ENCODE measurements at regions not wholly inside any gene's neighbourhood (a gene's known extent, or its start where the extent isn't known, plus 50 kb on each side); places are given as distances from the start of the nearest gene placed in this dataset.

GRCh38 chr3:165346503-165346902 is 150.3 kb upstream of the SLITRK3 start:
- TF ChIP-seq, protein P1, sequence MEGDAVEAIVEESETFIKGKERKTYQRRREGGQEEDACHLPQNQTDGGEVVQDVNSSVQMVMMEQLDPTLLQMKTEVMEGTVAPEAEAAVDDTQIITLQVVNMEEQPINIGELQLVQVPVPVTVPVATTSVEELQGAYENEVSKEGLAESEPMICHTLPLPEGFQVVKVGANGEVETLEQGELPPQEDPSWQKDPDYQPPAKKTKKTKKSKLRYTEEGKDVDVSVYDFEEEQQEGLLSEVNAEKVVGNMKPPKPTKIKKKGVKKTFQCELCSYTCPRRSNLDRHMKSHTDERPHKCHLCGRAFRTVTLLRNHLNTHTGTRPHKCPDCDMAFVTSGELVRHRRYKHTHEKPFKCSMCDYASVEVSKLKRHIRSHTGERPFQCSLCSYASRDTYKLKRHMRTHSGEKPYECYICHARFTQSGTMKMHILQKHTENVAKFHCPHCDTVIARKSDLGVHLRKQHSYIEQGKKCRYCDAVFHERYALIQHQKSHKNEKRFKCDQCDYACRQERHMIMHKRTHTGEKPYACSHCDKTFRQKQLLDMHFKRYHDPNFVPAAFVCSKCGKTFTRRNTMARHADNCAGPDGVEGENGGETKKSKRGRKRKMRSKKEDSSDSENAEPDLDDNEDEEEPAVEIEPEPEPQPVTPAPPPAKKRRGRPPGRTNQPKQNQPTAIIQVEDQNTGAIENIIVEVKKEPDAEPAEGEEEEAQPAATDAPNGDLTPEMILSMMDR (IDR thresholded peaks at IDR 0.05) = no peak
- no peak for TF ChIP-seq POLR2A (IDR thresholded peaks at IDR 0.05)

Data from right lobe of liver (tissue), 4 donors.